ENCODE measurements at regions not wholly inside any gene's neighbourhood (a gene's known extent, or its start where the extent isn't known, plus 50 kb on each side); places are given as distances from the start of the nearest gene placed in this dataset.

DNA sequence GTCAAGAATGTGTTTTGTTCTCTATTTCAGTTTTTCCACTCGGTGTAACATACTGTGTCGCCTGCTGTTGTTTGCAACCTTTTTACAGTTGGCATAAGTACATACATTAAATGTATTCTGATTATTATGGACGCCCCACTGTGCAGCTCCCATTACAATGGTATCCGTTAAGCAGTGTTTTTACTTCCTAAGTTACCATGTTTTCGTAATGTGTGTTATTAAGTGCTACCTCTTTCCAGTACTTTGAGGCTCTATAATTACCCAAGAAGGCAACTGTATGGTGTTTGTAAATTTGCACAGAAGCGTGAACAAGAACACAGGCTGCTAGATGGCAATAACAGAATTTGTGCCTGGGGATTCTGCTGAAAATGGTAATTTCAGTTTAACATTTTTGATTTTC lies 568.0 kb upstream of the MARCKS start:
- no peak for DNase-seq (ENCODE audit: low read depth in 2 of 2)

DNA sequence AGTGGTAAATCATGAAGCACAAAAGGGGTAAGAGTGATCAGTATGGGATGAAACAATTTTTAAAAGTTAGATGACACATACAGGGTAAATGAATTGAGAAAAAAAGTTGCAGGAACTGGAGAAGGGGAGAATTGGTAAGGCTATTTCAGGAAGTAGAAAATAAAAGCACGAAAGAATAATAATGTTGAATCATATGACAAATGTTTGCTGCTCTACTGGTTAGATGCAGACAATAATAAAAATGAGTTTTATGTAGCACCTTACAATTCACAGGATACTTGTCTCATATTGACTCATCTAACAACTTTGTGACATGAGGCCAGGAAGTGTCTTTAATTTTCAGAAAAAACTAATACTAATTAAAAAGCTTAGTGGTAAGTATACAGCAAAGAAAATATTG lies 566.5 kb upstream of the MARCKS start:
- DNase-seq (ENCODE audit: low read depth in 2 of 2) = no peak

DNA sequence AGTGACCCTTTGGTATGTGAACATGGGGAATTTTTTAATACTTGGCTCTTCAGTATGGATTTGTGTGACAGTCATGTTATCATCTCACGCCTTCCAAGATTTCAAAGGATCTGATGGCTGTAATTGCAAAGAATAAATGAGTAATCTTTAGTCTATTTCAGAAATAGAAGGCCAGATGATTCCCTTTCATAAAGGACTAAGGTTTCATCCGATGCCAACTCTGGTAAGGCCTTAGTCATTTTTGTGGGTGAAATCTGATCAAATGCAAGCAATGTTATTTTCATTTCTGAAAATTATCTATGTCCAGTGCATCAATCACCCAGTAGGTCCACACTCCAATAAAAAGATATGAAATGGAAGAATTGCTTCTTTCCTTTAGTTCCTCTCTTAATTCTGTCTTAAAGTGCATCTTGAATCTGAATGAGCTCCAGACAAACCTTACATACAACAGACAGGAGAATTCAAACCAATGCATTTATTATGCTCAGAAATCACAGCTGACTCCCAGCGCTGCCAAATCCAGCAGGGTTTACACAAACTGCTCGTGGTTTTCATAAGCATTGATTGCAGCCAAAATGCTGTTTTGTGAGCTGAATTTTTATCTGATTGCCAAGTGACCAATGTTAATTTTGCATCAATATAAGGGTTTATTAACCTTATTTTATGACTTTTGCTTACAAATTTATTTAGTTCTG lies 565.2 kb upstream of the MARCKS start:
- no peak for DNase-seq (ENCODE audit: low read depth in 2 of 2)

DNA sequence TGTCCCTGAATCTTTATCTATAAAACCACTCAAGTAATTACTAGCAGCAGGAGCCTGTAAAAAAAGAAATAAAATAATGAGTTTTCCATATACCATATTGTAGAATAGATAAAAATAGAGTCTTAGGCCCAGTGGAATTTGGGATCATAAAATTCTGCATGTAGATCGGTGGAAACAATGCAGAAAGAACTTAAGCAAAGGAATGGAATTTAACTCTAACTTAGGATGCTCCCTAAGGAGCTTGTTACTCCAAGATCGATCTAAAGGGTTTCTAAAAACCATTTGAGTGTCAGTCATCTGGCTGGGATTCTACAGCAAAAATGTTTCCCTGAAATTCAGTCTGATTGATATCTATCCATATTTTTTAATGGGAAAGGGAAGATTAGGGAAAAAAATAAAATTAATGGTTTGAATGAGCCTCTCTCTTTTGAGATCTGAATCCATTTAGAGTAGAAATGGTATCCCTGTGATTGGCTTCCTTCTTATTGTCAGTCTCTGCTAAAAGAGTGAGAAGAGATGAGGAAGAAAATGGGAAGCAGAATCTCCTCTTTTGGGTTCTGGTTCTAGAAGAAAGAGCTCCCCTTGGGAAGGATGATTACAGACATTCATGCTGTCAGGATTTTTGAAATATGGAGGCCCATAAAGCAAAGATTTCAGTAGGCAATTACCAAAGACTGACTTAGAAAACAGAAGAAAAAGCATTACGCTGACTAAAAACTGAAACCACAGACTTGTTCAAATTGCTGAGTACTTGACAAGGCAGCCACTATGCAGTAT lies 564.3 kb upstream of the MARCKS start:
- DNase-seq (ENCODE audit: low read depth in 2 of 2) = no peak

DNA sequence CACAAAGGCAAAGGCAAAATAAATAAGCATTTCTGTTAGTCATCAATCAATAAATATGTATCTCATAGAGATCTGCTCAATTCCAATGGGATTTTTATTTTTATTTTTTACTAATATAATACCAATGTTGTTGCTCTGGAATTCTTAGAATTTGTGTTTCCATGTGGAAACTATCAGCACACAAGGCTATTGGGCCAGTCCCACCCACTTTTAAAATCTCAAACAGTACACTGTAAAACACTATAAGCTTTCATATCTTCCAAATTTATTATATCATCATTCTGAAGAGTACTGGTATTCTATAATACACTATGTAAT lies 563.8 kb upstream of the MARCKS start:
- no peak for DNase-seq (ENCODE audit: low read depth in 2 of 2)

DNA sequence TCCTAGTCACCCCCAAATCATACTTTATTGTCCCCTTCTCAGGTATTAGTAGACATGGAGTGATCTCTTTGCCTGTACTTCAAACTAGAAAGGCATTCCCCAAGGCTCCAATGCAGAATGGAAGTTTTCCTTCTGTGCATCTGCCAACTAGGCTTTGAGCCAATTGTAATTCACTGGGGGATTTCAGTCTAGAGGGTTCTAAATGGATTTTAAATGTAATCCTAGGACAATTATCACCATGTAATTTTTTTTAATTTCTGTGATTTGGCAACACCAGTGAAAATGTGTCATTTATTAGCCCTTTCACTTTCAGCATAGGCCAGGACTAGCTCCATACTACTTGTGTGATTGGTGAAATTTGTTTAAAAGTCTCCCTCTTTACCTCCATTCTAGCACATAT lies 557.6 kb upstream of the MARCKS start:
- DNase-seq (ENCODE audit: low read depth in 2 of 2) = no peak

DNA sequence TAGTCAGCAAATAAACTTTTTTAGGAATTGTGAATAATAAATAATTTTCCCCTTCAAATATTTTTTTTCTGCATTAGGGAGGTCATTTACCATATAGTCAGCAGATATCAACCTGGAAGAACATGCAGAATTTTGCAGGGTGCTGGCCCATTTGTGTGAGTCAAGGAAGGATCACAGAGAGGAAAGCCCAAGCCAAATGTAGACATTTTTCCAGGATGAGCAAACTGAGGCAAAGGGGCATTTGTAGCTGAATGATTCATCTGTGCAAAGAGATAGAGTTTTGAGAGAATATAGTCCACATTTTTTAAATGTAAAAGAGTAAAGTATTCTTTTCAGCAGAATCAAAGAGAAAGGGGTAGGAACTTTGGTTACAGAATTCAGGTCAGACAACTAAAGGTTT lies 555.5 kb upstream of the MARCKS start:
- DNase-seq (ENCODE audit: low read depth in 2 of 2) = no peak

DNA sequence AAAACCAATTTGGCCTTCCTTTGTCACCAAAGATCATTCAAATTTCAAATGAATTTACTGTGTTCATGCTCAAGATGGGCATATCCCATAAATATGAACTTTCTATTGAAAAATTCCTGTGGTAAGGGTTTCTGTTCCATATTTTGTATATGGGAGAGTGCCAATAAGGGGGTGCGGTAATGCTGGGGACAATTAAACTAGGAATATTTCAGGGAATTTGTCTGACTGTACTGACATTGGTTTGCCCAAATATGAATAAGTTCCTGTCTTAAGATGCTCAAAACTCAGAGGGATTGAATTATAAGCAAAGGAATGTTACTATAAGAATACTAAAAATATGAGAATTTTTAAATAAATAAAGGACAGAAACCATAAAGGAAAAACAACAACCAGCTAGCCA lies 553.0 kb upstream of the MARCKS start:
- no peak for DNase-seq (ENCODE audit: low read depth in 2 of 2)

DNA sequence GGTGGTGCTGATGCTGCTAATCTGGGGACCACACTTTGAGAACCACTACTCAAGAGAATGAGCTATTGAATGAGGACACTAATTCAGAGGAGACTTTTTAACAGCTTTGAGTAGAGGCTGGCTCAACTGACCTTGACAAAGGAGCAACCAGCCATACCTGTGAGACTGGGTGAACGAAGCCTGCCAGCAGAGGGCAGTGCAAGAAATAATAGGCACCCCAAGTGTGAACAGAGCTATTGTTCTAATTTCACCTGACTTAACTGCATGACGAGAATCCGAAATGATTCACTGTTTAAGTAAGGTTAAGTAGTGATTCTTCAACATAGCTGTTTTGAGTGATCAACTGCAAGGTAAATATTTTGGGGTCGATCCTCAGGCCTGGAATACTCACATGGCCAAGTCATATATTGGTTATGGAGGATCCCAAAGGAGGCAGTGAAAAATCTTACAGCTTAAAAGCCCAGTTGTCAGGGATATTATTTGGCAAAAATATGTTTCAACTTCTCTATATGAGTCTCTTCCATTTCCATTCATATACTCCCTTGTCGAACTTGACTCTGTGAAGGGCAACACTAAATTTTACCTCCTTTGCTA lies 550.5 kb upstream of the MARCKS start:
- DNase-seq (ENCODE audit: low read depth in 2 of 2) = peak in 1 of 2 donors; percentile 14

DNA sequence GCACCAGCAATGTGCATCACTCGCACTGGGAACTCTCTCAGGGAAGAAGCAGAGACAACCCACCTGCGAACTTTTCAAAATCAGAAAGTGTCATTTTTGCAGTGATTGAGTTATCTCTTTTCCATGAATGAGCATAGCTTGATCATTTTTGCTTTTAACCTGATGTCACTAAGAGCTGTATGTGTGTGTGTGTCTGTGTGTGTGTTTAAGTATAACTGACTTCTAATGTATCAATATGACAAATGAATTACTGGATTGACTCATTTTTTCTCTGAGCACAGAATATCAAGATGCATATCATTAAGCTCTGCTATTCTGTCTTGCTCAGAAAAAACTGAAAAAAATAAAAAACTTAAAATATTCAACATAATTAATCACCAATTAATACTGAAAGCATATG lies 548.9 kb upstream of the MARCKS start:
- no peak for DNase-seq (ENCODE audit: low read depth in 2 of 2)

DNA sequence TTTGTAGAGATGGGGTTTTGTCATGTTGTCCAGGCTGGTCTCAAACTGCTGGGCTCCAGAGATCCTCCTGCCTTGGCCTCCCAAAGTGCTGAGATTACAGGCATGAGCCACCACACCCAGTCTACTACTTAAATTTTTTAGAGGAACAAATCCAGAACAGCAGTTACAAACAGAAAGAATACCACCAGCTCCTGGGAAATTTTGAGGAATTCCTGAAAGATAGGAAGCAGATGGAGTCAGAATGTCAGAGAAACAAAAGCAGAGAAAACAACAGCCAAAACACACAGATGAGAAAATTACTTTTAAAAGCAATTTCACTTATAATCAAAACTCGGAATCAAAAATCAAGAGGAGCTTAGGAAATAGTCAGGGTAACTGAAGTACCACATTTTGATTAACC lies 543.3 kb upstream of the MARCKS start:
- no peak for DNase-seq (ENCODE audit: low read depth in 2 of 2)

DNA sequence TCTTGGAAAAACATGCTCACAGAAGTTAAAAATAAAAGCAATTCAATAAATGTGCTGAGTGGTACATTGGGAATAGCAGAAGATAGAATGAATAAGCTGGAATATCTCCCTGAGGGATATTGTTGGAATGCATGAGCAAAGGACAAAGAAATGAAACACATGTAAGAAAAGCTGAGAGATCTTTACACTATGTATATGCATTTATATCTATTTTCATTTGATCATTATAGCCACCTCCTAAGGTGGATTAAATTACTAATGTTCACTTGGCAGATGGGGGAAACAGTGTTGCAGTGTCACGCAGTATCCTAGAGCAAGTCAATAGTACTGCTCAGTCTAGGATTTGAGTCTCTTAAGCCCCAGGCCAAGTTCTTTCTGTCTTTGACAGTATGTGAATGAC lies 542.0 kb upstream of the MARCKS start:
- no peak for DNase-seq (ENCODE audit: low read depth in 2 of 2)

DNA sequence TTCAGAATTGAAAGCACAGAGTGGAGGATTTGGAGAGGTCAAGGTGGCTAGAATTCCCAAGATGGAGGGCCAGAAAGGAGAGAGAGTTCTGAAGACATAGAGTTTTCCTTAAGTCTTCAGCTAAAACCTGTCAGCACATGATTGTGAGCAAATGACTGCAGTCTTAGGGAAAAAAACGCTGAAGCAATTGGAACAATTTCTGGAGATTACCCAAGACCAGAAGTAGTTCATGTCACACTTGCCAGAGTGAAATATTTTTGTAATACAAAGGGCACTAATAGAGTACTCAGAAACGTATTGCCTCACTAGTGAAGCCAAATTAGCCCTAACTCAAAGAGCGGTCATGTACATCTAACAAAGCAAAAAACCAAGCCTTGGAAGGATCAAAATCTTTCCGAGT lies 541.3 kb upstream of the MARCKS start:
- no peak for DNase-seq (ENCODE audit: low read depth in 2 of 2)

DNA sequence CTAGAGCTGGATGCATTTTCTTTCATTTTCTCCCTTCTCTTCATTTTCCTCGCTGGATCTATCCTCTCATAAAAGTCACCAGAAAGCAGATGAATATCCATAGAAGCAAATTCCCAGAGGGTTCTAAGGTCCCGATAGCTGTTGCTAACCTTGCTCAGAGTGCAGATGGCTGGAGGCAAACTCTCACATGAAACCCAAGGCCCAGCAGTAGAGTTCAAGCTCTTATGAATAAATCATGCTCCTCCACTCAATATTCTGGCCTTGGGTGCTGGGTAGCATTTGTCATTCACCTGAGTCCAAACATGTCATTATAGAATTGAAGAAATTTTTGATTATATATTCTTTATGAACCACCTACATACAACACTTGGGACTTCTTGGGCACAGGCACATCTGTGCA lies 539.7 kb upstream of the MARCKS start:
- no peak for DNase-seq (ENCODE audit: low read depth in 2 of 2)

DNA sequence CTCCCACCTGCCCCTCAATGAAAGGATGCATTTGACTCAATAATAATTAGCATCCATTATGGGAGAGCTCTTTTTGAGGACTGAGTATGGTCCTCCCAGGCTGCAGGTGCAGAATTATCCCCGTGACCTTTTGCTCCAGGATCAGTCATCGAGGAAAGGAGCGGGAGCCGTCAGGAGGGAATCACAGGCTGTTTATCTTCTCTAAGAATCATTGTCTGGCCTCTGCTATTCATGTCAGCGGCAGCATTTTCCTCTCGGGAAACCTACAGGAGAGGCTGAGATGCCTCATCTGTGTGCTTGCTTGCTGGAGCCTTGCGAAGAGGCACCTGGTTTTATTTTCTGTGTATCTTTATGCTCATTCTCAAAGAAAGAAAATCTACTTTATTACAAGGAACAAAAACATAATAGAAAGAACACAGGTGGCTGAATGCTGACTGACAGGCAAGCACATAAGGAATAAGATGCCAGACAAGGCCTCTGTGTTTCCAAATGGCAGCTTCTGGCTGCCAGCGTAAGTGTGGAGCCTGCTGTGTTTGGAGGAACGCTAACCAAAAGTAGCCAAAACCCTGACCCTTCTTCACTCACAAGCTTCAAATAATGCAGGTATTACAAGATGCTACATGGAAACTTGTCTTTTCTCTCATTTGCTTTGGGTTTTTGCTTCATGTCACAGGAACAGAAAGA lies 539.1 kb upstream of the MARCKS start:
- DNase-seq (ENCODE audit: low read depth in 2 of 2) = no peak

DNA sequence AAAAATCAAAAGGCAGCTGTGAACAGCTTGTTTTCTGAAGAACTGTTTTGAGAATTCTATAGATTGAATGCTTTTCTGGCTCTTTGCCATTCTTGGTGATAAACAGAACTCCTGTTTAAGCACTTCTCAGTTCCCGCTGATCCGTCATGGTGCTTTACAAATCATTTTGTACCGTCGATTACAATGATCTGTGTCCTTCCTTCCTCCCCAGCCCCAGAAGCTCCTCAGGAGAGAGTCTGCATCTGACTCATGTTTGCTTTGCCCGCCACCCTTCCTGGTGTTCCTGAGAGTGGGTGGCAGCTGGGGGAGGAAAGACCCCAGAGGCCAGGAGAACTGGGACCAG lies 538.6 kb upstream of the MARCKS start:
- DNase-seq (ENCODE audit: low read depth in 2 of 2) = no peak

DNA sequence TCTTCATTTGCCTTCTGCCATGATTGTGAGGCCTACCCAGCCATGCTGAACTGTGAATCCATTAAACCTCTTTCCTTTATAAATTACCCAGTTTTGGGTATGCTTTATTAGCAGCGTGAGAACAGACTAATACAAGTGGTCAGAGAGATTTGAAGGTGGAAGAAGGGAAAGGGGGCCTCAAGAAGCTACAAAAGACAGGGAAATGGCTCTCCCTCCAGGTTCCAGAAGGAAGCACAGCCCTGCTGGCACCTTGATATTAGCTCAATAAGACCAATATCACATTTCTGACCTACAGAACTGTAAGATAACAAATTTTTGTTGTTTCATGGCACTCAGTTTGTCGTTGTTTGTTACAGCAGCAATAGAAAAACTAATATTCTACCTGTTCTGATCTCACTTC lies 536.5 kb upstream of the MARCKS start:
- DNase-seq (ENCODE audit: low read depth in 2 of 2) = no peak

DNA sequence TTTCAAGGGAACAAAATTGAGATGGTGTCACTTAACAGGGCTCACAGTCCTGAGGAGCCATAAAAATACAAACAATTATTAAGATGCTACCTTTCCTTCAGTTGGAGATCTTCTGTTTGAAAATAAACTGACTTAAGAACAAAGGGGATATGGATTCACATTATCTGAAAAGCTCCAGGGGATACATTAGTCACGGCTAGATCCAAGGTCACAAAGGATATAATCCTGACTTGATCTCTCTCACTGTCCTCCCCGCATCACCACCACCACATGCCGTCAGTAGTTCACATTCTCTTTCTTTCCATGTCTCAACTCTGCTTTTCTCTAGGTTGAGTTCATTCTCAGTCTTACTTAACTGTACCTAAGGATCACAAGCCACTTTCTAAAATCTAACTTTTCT lies 530.4 kb upstream of the MARCKS start:
- no peak for DNase-seq (ENCODE audit: low read depth in 2 of 2)

DNA sequence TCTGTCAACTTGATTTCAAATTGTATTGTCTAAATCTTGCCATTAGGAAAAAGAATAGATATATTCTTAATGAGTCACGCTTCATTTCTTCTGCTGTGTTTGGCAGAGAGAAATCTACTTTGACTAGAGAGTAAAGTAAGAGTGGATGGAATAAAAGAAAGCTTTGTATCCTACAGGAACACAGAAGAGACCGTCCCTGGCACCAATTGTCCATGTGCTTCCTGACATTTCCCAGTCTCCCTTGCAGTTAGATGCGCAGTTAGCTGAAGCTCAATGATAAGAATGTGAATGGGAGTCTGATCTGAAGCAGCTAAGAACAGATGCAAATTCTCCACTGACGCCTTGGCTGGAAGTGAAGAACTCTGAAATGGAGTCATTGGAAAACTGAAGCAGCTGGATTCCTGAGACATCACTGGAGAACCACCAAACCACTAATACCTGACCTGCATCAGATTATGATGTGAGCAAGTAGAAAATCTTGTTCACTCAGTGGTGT lies 528.2 kb upstream of the MARCKS start:
- no peak for DNase-seq (ENCODE audit: low read depth in 2 of 2)

DNA sequence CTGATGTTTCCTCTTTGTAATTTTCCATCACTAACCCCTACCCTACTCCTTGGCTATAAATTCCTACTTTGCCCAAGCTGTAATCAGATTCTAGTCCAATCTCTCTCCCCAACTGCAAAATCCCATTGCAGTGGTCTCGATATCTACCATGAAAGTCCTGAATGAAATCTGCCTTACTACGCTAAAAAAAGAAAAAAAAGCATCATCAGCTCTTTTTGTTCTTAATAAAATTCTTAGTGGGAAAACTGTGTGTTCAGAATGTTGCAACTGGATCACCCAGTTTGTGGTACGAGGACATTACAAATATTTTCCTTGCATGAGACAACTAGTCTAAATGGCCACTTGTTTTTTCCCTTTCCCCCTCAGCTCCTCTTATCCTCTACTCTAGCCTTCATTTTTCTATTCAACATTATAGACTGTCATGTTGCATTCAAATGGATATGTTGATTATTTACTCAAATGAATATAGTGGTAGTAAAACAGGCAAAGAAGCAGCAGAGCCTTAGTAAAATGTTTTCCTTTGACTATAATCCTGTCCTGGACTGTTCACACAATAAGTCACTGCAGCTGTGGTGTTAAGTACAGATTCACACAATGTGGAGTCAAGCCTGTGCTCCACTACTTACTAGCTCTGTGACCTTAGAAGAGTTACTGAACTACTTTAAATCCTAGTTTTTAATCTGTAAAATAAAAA lies 527.1 kb upstream of the MARCKS start:
- DNase-seq (ENCODE audit: low read depth in 2 of 2) = no peak

DNA sequence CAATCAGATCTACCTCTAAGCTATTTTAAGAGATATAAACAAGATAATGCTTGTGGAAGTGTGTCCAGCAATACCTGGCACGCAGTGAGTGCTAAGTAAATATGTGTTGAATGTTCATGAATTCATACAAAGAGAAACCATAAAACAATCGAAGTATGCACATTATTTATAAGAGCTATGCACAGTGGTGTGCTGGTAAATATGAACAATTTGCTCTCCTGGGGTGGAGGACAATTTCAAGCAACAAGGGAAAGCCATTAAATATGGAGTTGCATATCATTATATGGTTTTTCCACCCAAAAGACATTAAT lies 526.6 kb upstream of the MARCKS start:
- no peak for DNase-seq (ENCODE audit: low read depth in 2 of 2)

DNA sequence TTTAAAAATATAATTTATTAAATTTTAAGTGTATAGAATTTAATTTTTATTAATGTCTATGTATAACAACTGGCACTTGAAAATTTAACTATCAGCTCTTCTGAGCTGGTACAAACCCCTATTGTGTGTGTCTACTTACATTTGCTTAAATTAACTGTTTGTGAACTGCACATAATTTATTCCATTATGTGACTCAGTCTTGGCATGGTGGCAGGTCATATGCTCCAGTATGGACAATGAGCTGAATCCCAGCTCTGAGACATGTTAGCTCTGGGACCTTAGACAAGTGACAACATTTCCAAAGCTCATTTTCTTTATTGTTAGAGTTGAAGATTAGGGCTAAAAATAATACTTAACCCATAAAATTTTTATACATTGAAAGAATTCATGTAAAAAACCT lies 526.1 kb upstream of the MARCKS start:
- DNase-seq (ENCODE audit: low read depth in 2 of 2) = no peak

Measured in stimulated activated CD8-positive, alpha-beta memory T cell treated with anti-CD3 and anti-CD28 coated beads, Interleukin-15, amount 100 ng/mL, for 48 hours (primary cell).